ENCODE measurements at regions not wholly inside any gene's neighbourhood (a gene's known extent, or its start where the extent isn't known, plus 50 kb on each side); places are given as distances from the start of the nearest gene placed in this dataset.

- peaks cover 0 to 5% of the 10 kb centered on the region in 2 experiments; a peak in 1 of 4 replicates for H3K9me3 ChIP-seq (ENCODE audit: insufficient read depth in 2 of 2, low read depth in 1 of 2, low read length in 1 of 2)
- no peaks in the 10 kb centered on the region for H3K79me1 ChIP-seq (ENCODE audit: low read depth, low read length)
- no peak overlapping the region for H2BK15ac ChIP-seq (ENCODE audit: low read length)
- H4K91ac ChIP-seq (replicated peaks; ENCODE audit: insufficient read length, low read length): no peak overlapping the region
- no peak for FAIRE-seq
- no peak overlapping the region for H3K27ac ChIP-seq (ENCODE audit: low read depth, low read length)
- no peak overlapping the region for H3K9ac ChIP-seq (replicated peaks in 1 of 4; ENCODE audit: extremely low read depth in 1 of 4, low read depth in 3 of 4, low read length in 3 of 4)
- no peak overlapping the region for H3K4ac ChIP-seq (replicated peaks; ENCODE audit: insufficient read length, low read depth, low read length)
- peak overlapping the region; percentile 19 for H2BK120ac ChIP-seq (replicated peaks; ENCODE audit: low read depth, low read length)
- no peaks in the 10 kb centered on the region for H3K27me3 ChIP-seq (replicated peaks in 1 of 4; ENCODE audit: control insufficient read depth in 3 of 4, extremely low read depth in 1 of 4, insufficient read depth in 3 of 4, low read length in 3 of 4)
- ChIA-PET CTCF (ENCODE audit: partially characterized antibody) (interaction anchor here (0.6 to 1.6 kb wide), 18 partner anchors 9 to 1061 kb away, joined by 3 to 5 read pairs (median 4); no protein-coding TSS in a partner anchor), POLR2A (ENCODE audit: partially characterized antibody) (interaction anchor here (0.6 kb wide), 1 partner anchor 308 kb away, joined by 3 read pairs; no protein-coding TSS in a partner anchor)
- H3K79me2 ChIP-seq (ENCODE audit: control insufficient read depth in 1 of 2, insufficient read depth in 2 of 2, low read length in 2 of 2): no peaks in the 10 kb centered on the region
- H4K8ac ChIP-seq (ENCODE audit: extremely low read depth, insufficient read depth, low read length): no peak overlapping the region
- H2BK5ac ChIP-seq (ENCODE audit: low read depth, low read length): no peak overlapping the region
- no peak overlapping the region for H3K56ac ChIP-seq (replicated peaks; ENCODE audit: insufficient read length, low read depth, low read length)
- H3K14ac ChIP-seq (ENCODE audit: insufficient read length): no peak overlapping the region
- no peak overlapping the region for H2BK12ac ChIP-seq (ENCODE audit: low read depth, low read length)
- H2BK20ac ChIP-seq (ENCODE audit: low read length): no peak overlapping the region
- no peak overlapping the region for H2AK5ac ChIP-seq (ENCODE audit: low read depth, low read length)
- H3K4me3 ChIP-seq (ENCODE audit: extremely low read depth in 1 of 4, insufficient read depth in 2 of 4, low read depth in 3 of 4, low read length in 4 of 4): peak overlapping the region in 2 of 4 experiments; percentile 8 to 45; a peak in 2 of 8 replicates
- peak; percentile 59 to 99 for DNase-seq (ENCODE audit: low read depth in 1 of 2, low spot score in 2 of 2)
- peaks cover 0 to 10% (median 2%) of the 10 kb centered on the region in 4 experiments; a peak in 3 of 7 replicates for H3K4me1 ChIP-seq (replicated peaks in 1 of 4; ENCODE audit: control insufficient read depth in 3 of 4, insufficient read depth in 4 of 4, low read length in 3 of 4)
- H4K20me1 ChIP-seq (replicated peaks in 1 of 2; ENCODE audit: control insufficient read depth in 1 of 2, insufficient read depth in 2 of 2, low read length in 2 of 2): peaks cover 0 to 5% of the 10 kb centered on the region in 2 experiments
- H3K4me2 ChIP-seq (ENCODE audit: insufficient read depth in 1 of 2, low read depth in 2 of 2, low read length in 2 of 2): peak overlapping the region; percentile 0 to 54
- H3K23ac ChIP-seq (ENCODE audit: insufficient read length): no peak overlapping the region
- H3K18ac ChIP-seq (ENCODE audit: extremely low read depth, low read length): peak overlapping the region; percentile 78; the same call in 1 of the 2 replicates
- peak overlapping the region; percentile 30 for H4K5ac ChIP-seq (ENCODE audit: insufficient read length, low read depth, low read length)
- H2AFZ ChIP-seq (ENCODE audit: low read length): no peak overlapping the region
- 28% methylated on average over 29 of the region's 29 CpGs; no CpG with 5 or more reads in 1 of the 2 experiments for WGBS, 2 experiments (ENCODE audit: extremely low coverage in 1 of 2, insufficient coverage in 1 of 2, insufficient read length in 1 of 2, insufficient replicate concordance in 2 of 2, low coverage in 1 of 2, low lambda C conversion rate in 2 of 2, missing lambda C conversion rate in 1 of 2)
- peaks cover 8% of the 10 kb centered on the region; the same call in 1 of the 2 replicates for H3K23me2 ChIP-seq (ENCODE audit: low read depth, low read length)
- H3K36me3 ChIP-seq (ENCODE audit: control insufficient read depth in 2 of 4, insufficient read depth in 4 of 4, low read length in 3 of 4): no peaks in the 10 kb centered on the region
- TF ChIP-seq CHD2 (IDR thresholded peaks at IDR 0.05; ENCODE audit: low read length) (no peak), NANOG (IDR thresholded peaks at IDR 0.05; ENCODE audit: insufficient read depth, low read depth, low read length, poor library complexity, severe bottlenecking) (no peak), POLR2AphosphoS5 (IDR thresholded peaks at IDR 0.05; ENCODE audit: low read depth, low read length) (no peak), CBX8 (IDR thresholded peaks at IDR 0.05; ENCODE audit: borderline replicate concordance, low read depth, low read length) (no peak), TAF1 (IDR thresholded peaks at IDR 0.05; ENCODE audit: low read depth, low read length) (no peak), EP300 (IDR thresholded peaks at IDR 0.05; ENCODE audit: borderline replicate concordance in 1 of 2, low read depth in 2 of 2, low read length in 2 of 2) (peak in 1 of 2 experiments; percentile 62; a peak in 1 of 3 replicates)
Measured at GRCh38 chr2:6773007-6773693, 92.6 kb downstream of the CMPK2 start.

Measured in H1 (cell line).